NCI-H146 treated with DMSO at 0.1 percent for 48 hours (cell line): ENCODE measurements at regions not wholly inside any gene's neighbourhood (a gene's known extent, or its start where the extent isn't known, plus 50 kb on each side); places are given as distances from the start of the nearest gene placed in this dataset.
"Not testable (repeated sequence)": the region's sequence is repeated elsewhere in the genome, so short reads cannot be mapped to it uniquely, and the experiment has no call there.

ENCODE experiments used
- DNase-seq: peaks from one replicate; lab custom pipeline; 2025; ENCODE audit not compliant: unreplicated experiment; lab: John Stamatoyannopoulos, UW

DNA sequence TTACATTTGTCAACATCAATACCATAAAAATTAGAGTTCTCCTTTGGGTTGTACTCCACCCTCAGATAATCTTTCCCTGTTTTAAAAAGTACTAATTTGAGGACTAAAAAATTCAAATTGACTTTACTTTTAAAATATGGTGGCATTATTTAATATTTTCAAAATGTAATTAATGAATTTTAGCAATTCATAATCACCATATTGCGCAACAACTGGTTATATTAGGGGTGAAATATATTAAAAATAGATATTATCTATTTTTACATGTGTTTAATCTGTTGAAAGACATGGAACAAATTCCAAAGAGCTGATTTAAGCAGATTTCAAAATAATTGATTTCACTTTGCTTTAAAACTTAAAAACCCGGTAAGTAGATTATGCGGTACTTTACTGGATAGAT, 236.6 kb upstream of the NOL4 start:
- no peak for DNase-seq

DNA sequence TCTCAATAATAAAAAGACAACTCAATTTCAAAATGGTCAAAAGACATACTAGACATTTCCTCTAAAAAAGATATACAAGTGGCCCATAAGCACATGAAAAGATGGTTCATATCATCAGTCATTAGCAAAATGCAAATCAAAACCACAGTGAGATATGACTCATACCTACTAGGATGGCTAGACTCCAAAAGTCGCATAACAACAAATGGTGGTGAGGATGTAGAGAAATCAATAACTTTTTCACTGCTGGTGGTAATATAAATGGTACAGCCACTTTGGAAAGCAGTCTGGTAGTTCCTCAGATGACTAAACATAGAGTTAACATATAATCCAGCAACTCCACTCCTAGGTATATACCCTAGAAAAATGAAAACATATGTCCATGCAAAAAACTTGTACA, 242.3 kb upstream of the NOL4 start:
- no peak for DNase-seq

DNA sequence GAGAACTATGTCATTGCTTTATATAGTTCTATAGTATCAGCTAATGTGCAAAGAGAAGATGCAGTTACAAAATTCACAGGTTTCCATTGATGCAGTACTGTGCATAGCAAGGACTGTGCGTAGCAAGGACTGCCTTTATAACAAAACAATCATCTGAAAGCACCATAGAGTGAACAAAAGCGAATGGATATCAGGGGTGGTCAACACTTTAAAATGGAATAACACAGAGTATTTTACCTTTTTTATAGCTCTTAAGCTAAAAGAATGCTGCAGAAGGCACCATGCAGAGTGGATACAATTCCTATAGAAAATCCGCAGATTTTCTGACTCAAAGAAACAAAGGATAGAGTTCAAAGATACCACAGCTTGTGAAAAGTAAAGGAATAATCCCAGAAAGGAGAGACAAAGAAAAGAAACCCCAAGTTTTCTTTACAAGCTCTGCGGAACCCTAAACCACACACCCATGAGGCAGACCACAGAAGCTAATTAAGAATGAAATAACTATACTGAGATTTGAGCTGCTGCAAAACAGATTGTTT, 229.9 kb upstream of the DTNA start:
- DNase-seq: no peak

DNA sequence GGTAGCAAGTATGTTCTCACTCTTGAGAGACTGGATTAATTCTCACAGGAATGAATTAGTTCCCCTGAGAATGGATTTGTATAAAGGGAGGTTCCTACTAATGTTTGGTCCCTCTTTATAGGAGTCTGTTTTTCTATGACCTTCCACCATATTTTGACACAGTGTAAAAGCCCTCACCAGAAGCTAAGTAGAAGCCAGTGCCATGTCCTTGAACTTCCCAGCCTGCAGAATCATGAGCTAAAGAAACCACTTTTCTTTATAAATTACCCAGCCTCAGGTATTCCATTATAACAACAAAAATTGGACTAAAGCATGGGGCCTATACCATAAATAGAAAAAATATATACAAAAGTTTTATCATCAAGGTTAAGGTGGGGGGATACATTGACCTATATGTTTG, 227.9 kb upstream of the DTNA start:
- no peak for DNase-seq

DNA sequence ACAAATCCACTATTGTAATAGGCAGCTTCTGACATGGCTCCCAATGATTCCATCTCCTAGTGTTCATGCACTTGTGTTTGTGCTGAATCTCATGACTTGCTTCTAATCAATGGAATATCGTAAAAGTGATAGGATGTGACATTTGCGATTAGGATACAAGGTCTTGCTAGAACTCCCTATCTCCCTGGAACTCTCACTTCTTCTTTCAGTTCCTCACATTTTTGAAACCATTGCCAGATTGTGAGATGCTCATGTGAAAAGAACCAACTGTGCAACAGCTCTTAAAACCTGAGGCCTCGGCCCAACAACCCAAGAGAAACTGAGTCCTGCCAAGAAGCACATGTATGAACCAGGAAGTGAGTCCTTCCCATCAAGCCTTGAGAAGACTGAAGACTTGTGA, 226.9 kb upstream of the DTNA start:
- no peak for DNase-seq

DNA sequence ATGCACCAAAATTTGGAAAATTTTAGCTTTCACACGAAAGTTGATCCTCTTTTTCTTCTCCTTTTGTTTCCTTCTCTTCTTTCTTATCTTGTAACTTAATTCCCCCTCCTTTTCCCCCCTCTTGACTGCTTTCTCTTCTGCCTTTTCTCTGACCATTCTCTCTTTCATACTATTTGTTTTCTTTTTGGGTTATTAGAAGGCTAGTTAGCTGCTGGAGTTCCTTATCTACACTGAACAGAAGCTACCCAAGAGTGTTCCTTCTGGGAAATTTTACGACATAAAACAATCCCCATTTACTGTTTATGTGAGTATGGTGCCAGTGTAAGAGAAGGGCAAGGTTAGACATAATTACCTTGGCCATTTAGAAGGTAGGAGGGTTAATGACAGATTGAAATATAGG, 218.4 kb upstream of the DTNA start:
- no peak for DNase-seq

DNA sequence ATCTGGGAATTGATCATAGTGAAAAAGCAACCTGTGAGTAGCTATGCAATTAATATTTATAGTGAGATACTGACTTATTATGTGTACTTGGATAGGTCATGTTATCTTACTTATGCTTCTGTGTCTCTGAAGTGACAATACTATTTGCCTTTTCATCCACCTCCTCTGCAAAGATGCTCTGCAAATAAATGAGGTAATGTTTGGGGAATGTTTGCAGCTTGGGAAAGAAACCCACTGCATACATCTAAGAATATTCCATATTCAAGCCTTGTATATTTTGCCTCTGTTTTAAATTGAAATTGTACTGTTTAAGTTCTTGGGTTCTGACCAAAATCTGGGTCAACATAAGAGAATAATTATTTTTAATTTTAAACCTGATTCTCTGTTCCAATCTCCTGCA, 217.4 kb upstream of the DTNA start:
- DNase-seq: peak; percentile 82

DNA sequence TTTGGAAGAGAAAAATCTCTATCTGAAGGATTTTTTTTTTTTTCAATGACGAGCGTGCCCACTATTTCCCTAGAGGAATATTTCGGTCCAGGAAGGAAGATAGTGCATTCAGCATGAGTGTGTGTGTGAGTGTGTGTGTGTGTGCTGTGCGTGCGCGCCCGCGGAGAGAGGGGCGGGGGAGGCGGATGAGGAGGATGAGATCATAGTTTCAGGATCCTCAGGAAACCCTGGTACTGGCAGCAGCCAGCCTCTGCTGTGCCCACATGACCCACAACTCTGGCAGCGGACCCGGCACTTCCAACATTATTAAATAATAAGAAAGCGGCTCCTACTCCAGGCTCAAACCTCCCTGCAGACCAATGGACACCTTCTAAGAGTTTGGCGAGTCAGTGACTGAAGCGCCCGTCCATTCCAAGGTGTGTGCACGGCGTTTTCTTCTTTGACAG, 217.0 kb upstream of the DTNA start:
- DNase-seq: peak; percentile 95

DNA sequence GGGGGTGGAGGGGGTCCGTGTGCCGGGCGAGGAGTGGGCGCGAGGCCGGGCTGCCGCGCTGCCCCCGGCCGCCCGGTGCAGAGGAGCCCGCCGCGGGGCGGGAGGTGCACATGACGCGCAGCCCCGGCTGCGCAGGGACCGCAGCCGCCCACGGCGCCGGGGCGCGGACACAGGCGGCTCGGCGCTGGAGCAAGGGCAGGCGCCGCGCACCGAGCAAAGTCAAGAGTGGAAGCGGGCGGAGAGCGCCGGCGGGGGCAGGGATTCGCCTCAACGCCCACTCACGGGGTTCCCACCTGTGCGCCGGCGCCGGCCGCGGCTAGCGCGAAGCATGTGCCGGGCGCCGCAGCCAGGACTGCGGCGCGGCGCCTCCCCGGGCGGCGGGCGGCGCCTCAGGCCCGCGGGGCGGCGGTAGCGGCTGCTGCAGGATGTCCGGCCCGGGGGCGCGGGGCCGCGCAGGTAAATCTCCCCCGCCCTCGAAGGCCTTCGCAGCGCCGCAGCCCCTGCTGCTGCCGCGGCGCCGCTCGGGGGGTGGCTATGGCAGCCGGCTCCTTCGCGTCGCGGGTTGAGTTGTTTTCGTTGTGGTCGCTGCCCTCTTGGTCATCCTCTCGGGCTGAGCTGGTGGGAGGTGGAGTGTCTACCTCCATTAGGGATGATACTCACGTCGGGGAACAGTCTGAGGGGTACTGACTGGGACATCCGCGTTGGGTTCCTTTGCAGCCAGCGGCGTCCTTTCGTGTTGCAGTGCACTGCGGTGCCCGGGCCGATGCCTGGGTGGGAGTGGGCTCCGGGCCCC, 216.3 kb upstream of the DTNA start:
- DNase-seq: peak; percentile 71

DNA sequence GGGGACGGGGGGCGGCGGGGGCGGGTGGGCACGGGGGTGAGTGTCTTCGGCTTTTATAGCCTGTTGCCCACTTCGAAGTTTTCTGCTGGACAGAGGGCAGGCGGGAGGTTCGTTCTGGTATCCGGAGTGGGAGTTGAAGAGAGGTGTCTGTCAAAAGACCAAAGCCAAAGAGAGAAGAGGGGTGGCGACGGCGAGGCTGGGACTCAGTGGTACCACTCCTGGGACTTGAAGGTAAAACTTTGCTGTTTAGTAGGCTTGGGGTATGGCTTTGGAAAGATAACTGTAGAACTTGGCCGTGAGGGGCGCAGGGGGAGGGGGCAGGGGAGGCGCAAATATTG, 215.8 kb upstream of the DTNA start:
- no peak for DNase-seq

DNA sequence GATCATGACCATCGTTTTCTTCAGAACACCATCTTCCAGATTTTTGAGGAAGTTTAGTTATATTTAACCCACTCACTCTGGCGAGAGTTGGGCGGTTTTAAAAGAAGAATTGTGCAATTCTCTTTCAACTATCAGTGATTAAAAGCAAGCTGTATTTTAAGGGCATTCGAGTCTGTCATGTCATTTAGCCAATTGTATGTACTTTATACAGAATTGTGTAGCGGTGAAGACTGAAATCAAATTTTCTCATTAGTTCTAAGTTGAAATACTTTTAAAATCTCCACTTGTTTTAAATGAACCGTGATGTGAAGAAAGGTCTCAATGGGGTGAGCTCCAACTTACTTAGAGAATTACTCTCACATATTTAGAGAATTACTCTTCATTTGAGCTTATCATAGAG, 214.6 kb upstream of the DTNA start:
- DNase-seq: no peak

DNA sequence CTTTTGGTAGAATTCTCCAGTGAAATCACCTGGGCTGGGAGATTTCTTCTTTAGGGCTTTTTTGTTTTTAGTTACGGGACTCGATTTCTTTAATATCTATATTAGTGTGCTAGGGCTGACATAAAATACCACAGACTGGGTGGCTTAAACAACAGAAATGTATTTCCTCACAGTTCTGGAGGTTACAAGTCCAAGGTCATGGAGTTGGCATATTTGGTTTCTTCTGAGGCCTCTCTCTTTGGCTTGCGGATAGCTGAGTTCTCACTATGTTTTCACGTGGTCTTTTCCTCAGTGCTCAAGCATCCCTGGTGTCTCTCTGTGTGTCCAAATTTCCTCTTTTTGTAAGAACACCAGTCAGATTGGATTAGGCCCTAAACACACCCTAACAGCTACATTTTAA, 208.5 kb upstream of the DTNA start:
- DNase-seq: no peak

DNA sequence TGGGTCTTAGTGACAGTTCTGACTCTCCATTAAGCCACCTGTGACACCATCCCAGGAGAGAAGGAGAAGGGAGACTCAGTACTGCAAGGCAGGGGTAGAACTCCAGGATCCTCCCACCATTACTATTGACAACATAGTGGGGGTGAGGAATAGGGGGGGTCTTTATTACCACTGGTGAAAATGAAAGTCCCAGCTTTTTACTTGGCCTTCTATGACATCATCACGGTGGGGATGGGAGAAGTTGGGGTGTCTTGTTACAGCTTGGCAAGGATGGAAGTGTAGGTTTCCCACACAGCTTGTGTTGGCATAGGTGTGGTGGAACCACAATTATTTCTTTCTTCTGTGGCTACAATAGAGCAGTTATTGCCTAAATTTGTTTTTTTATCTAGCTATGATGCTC, 203.9 kb upstream of the DTNA start:
- no peak for DNase-seq

DNA sequence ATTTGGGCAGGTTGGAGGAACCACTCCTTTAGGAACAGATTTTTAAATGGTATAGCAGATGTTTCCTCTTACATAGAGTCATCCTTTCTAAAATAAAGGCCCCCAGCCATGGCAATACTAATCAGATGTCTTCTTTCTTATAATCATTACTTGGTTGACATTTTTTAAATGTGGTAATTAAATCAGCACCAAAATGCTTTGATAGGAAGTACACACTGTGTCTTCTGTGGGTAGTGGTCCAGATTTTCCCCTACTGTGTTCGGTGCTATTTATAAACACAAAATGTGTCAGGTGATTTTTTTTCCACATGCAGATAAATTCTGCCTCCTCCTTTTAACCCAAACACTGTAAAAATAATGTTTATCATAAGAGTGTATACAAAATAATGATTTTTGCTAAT, 200.9 kb upstream of the DTNA start:
- DNase-seq: no peak

DNA sequence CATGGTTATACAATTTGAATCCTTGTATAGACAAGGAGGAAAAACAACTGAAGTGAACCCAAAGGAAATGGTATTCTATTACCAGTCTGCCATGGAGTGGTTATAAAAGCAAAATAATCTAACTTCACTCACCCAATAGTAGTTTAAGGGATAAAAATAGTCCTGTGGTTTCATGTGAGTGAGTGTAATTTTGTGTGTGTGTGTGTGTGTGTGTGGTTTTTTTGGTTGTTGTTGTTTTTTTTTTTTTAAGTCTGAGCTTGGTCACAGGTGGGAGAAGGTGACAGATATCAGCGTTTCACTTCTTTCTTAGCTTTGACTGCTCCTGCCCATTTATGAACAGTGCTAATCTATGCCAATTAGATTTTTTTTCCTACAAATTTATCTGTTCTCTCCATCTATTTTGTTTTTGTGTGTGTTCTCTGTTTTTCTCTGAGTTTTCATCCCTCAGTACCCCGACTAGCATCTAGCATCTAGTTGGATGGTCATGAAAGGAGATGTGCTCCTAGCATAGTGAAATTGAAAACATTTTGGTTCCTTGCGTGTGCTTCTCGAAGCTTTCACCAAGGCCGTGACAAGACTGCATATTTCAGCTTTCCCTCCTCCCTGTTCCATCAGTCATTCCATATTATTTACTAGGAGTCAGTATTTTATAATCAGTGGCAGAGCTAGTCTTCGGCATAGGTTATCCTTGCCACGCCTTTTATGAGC, 200.1 kb upstream of the DTNA start:
- DNase-seq: no peak

DNA sequence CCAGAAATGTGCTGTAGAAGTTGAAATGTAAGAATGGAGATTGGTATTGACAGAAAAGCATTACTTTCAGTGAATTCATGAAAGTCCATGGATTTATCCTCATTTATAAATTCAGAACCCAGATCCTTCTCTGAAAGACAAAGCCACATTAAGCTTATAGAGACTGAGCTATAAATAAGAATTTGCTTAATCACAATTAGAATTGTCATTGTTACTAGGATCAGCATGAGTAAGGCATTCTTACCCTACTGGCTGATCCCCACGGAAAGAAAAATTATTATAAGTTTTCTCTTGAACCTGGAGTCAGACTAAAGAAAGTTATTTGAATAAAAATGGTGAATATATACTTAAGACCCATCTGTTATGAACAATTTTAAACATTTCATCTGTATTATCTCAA, 199.2 kb upstream of the DTNA start:
- no peak for DNase-seq

DNA sequence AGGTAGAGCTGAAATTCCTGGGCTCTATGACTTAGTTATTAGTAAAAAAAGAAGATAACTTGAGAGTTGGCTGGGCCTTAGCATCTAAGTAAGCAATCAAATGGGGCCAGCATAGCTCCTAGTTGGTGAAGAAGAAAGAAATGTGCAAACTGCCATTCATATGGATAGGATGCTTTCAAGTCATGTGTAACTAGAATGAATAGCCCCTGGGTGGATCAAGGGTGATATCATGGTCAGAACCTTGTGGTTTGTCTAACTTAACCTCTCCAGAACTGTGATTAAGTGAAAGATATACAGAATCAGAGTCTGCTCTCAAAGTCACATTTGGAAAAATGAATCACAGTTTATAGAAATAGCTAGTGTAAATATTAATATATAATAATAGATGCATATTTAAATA, 198.7 kb upstream of the DTNA start:
- DNase-seq: no peak

DNA sequence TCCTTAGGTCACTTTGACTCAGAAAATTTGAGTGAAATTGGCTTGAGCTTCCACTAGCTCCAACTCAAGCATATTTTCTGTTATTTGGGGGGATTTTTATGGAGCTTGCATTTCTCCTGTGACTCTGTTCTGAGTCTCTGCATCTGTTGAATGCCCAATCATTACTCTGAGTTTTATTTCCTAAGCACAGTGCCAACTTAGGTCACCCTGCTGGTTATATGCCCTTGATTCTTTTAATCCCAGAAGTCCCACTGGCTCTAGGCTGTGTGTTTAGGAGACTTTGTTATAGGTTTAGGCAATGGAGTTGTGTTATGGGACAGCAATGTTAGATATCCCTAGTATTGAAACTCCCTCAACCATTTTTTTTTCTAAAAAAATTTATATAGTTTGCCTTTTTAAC, 198.2 kb upstream of the DTNA start:
- no peak for DNase-seq

DNA sequence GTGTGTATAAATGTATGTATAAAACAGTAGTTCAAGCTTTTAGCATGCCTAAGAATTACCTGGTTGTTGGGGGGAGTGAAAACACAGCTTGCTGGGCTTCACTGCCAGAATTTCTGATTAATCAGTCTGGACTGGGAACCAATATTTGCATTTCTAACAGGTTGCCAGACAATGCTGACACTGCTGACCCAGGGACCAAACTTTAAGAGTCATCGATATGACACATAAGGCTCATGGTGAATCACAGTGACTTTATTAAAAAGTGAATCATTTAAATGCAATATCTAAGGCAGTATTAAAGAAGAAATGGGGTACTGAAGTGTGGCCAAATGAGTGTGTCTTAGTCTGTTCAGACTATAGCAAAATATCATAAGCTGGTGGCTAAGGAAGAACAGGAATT, 195.9 kb upstream of the DTNA start:
- DNase-seq: no peak

DNA sequence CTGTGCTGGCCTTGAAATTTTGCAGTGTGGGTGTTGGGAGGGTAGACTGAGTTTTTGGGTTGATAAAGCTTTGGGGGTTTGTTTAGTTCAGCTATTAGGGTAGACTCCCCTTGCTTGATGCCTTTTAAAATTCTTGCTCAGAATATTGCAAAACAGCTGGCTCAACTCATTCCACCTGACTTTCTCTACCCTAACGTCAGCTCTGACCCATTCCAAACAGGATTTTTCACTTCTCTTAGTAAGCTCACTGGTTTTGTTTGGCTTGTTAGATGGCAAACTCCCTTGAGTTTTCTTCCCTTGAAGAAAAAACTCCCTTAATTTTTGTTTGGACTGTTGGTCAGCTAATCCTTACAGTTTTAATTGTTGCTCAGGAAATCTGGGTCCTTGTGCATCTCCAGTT, 195.1 kb upstream of the DTNA start:
- no peak for DNase-seq

DNA sequence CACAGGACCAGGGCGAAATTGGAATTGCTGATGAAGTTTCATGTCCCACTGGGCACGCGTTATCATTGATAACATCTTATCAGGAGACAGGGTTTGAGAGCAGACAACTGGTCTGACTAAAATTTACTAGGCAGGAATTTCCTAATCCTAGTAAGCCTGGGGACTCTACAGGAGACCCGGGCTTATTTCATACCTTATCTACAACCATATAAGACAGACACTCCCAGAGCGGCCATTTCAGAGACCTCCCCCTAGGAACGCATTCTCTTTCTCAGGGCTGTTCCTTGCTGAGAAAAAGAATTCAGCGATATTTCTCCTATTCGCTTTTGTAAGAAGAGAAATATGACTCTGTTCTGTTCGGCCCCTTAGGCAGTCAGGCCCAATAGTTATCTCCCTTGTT, 193.7 kb upstream of the DTNA start:
- not testable (repeated sequence) for DNase-seq

DNA sequence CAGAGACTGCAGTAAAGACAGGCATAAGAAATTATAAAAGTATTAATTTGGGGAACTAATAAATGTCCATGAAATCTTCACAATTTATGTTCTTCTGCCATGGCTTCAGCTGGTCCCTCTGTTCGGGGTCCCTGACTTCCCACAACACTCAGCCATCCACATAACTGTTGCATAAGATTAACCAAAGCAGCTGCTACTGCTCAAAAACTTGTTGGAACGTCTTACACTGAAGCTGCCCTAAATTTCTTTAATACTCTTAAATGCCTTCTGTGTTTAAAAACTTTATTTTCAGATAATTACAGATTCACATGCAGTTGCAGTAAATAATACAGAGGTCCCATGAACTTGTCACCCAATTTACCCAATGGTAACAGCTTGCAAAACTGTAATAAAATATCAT, 193.1 kb upstream of the DTNA start:
- DNase-seq: not testable (repeated sequence)

DNA sequence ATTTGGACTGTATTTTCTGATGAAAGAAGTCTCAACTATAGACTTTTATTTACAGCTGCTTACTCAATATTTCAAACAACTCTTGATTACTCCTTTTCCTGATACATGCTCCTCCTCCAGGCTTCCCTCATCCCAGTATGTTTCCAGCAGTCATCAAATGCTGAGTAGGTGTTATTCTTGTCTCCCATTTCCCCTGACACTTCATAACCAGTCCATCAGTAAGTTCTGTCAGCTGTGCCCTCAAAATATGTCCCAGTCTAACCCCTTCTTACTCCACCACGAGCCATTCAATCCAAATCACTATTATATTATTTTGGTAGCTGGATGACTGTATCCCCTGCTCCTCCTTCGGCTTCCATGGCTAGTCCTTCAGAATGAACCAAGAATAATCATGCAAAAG, 189.1 kb upstream of the DTNA start:
- DNase-seq: no peak
